ENCODE measurements at regions not wholly inside any gene's neighbourhood (a gene's known extent, or its start where the extent isn't known, plus 50 kb on each side); places are given as distances from the start of the nearest gene placed in this dataset.

DNA sequence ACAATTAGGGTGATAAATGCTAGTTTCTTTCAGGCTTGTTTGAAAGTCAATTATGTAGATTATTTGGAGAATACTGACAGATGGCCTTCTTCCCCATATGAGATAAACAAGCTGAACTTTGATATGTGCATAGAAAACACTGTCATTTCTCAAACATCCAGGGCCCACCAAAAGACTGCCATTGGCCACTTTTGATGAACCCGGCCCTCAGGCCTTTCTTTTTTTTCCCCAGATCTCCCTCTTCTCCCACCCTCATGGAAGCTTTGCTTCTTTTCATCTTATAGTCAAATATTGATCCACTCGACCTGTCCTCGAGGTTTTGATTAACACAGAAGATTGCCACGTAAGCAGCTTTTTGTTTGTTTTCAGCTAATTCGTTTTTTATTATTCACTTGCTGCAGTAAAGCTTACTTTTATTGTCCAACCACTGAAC, 377.4 kb downstream of the SMARCA1 start:
- TF ChIP-seq, protein P1, sequence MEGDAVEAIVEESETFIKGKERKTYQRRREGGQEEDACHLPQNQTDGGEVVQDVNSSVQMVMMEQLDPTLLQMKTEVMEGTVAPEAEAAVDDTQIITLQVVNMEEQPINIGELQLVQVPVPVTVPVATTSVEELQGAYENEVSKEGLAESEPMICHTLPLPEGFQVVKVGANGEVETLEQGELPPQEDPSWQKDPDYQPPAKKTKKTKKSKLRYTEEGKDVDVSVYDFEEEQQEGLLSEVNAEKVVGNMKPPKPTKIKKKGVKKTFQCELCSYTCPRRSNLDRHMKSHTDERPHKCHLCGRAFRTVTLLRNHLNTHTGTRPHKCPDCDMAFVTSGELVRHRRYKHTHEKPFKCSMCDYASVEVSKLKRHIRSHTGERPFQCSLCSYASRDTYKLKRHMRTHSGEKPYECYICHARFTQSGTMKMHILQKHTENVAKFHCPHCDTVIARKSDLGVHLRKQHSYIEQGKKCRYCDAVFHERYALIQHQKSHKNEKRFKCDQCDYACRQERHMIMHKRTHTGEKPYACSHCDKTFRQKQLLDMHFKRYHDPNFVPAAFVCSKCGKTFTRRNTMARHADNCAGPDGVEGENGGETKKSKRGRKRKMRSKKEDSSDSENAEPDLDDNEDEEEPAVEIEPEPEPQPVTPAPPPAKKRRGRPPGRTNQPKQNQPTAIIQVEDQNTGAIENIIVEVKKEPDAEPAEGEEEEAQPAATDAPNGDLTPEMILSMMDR (conservative IDR thresholded peaks at IDR 0.05; ENCODE audit: low read depth, low read length): no peak
- no peak for TF ChIP-seq EZH2 (IDR thresholded peaks at IDR 0.05; ENCODE audit: low read length, unreplicated experiment)
